Lower leg skin (tissue), 3 donors: ENCODE measurements at regions not wholly inside any gene's neighbourhood (a gene's known extent, or its start where the extent isn't known, plus 50 kb on each side); places are given as distances from the start of the nearest gene placed in this dataset.

ENCODE experiments used
- POLR2A ChIP-seq, 2 donors: fragments of 450-650 bp; IDR thresholded peaks; one replicate each; pipeline ENCODE4 v1.6.1; 2016 to 2017; ENCODE audit warnings: antibody characterized with exemption in 2 of 2, mild to moderate bottlenecking in 1 of 2, moderate library complexity in 1 of 2
- TF ChIP-seq, protein P1 (sequence below), 3 donors: fragments of 450-650 bp; IDR thresholded peaks; one replicate each; pipeline ENCODE4 v1.5.1; 2016; ENCODE audit warnings: antibody characterized with exemption in 3 of 3, mild to moderate bottlenecking in 3 of 3, moderate library complexity in 2 of 3

DNA sequence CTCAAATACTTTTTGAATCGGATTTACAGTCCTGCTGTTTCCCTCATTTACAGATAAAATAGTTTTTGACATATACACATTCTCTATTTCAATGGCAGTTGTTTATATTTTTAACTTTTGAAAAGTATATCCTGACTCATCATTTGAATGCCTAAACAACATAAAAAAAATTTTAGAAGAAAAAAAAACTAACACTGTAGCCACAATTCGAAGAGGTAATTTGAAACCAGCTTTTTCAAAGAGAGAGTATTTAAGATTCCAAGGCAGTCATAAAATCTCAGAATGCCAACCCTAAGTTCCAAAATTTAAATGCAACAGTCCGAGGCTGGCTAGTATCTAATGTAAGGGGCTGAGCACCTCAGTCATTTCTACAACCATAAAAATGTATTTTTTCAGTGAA lies 626.8 kb downstream of the DNAH5 start:
- TF ChIP-seq, protein P1, sequence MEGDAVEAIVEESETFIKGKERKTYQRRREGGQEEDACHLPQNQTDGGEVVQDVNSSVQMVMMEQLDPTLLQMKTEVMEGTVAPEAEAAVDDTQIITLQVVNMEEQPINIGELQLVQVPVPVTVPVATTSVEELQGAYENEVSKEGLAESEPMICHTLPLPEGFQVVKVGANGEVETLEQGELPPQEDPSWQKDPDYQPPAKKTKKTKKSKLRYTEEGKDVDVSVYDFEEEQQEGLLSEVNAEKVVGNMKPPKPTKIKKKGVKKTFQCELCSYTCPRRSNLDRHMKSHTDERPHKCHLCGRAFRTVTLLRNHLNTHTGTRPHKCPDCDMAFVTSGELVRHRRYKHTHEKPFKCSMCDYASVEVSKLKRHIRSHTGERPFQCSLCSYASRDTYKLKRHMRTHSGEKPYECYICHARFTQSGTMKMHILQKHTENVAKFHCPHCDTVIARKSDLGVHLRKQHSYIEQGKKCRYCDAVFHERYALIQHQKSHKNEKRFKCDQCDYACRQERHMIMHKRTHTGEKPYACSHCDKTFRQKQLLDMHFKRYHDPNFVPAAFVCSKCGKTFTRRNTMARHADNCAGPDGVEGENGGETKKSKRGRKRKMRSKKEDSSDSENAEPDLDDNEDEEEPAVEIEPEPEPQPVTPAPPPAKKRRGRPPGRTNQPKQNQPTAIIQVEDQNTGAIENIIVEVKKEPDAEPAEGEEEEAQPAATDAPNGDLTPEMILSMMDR (IDR thresholded peaks at IDR 0.05), result no peak
- no peak for TF ChIP-seq POLR2A (IDR thresholded peaks at IDR 0.05)
